ENCODE measurements at regions not wholly inside any gene's neighbourhood (a gene's known extent, or its start where the extent isn't known, plus 50 kb on each side); places are given as distances from the start of the nearest gene placed in this dataset.

DNA sequence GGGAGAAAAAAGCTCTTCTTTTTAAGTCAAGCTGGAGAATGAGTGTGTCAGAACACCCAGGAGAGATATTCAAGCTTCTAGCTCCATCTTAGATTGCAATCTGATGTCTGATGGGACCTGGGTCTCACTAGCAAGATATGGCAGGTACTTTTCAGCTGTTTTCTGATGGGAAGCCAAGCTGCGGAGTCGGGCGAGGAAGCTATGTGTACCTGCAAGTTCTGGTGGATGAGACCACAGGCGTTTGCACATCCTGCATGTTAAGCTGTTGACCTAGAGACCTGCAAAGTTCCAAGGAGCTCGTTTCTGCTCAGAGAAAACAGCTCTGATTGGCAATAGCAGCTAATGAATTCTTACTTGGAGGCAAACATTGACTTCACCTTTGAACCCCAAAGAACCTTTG, 167.3 kb upstream of the GATB start:
- Histone ChIP-seq H3K23ac (ENCODE audit: insufficient read length, low read depth, low read length) (no peak overlapping the region), H3K27ac (ENCODE audit: insufficient read length, low read depth, low read length) (no peak overlapping the region), H2BK15ac (ENCODE audit: low read depth, low read length) (no peak overlapping the region), H4K5ac (ENCODE audit: insufficient read length, low read depth, low read length) (no peak overlapping the region), H3T11ph (ENCODE audit: low read length) (no peak overlapping the region), H2BK20ac (ENCODE audit: low read depth, low read length, poor library complexity, severe bottlenecking) (no peak overlapping the region), H3K79me2 (ENCODE audit: insufficient read depth, low read length) (no peaks in the 10 kb centered on the region), H3K9me3 (ENCODE audit: control insufficient read depth, low read depth, low read length) (no peaks in the 10 kb centered on the region), H3K4ac (ENCODE audit: low read depth, low read length) (no peak overlapping the region), H2BK5ac (ENCODE audit: insufficient read length, low read length) (no peak overlapping the region), H2BK120ac (ENCODE audit: low read depth, low read length, poor library complexity, severe bottlenecking) (no peak overlapping the region), H3K27me3 (ENCODE audit: insufficient read depth, low read length) (no peaks in the 10 kb centered on the region), H4K8ac (replicated peaks; ENCODE audit: insufficient read length, low read depth, low read length) (no peak overlapping the region), H2BK12ac (ENCODE audit: insufficient read length, low read depth, low read length) (no peak overlapping the region), H3K4me2 (ENCODE audit: insufficient read depth, insufficient read length, low read length) (no peak overlapping the region), H2AFZ (ENCODE audit: low read length) (no peak overlapping the region), H3K56ac (ENCODE audit: insufficient read length, low read depth, low read length) (no peak overlapping the region), H3K79me1 (ENCODE audit: insufficient read depth, low read depth, low read length, poor library complexity, severe bottlenecking) (no peaks in the 10 kb centered on the region), H3K18ac (ENCODE audit: insufficient read length, low read depth, low read length) (no peak overlapping the region), H3K14ac (ENCODE audit: insufficient read depth, low read length) (no peak overlapping the region), H3K4me1 (ENCODE audit: insufficient read depth, low read length) (no peaks in the 10 kb centered on the region), H3K23me2 (ENCODE audit: insufficient read length, low read depth, low read length, poor library complexity, severe bottlenecking) (no peaks in the 10 kb centered on the region), H3K9ac (ENCODE audit: extremely low read depth, insufficient read length, low read length) (no peak overlapping the region), H4K91ac (ENCODE audit: insufficient read length, low read depth, low read length) (no peak overlapping the region), H4K20me1 (ENCODE audit: control insufficient read depth, insufficient read depth, insufficient read length) (no peaks in the 10 kb centered on the region), H2AK5ac (ENCODE audit: insufficient read length, low read length) (no peak overlapping the region)
- DNase-seq: no peak
- TF ChIP-seq, protein P1, sequence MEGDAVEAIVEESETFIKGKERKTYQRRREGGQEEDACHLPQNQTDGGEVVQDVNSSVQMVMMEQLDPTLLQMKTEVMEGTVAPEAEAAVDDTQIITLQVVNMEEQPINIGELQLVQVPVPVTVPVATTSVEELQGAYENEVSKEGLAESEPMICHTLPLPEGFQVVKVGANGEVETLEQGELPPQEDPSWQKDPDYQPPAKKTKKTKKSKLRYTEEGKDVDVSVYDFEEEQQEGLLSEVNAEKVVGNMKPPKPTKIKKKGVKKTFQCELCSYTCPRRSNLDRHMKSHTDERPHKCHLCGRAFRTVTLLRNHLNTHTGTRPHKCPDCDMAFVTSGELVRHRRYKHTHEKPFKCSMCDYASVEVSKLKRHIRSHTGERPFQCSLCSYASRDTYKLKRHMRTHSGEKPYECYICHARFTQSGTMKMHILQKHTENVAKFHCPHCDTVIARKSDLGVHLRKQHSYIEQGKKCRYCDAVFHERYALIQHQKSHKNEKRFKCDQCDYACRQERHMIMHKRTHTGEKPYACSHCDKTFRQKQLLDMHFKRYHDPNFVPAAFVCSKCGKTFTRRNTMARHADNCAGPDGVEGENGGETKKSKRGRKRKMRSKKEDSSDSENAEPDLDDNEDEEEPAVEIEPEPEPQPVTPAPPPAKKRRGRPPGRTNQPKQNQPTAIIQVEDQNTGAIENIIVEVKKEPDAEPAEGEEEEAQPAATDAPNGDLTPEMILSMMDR (conservative IDR thresholded peaks at IDR 0.05): no peak
- Mint-ChIP-seq H3K27ac (no peak overlapping the region), H3K4me1 (peaks cover 3 to 4% of the 10 kb centered on the region in 2 experiments; a peak in 2 of 4 replicates), H3K4me3 (no peak overlapping the region), H3K9me3 (no peaks in the 10 kb centered on the region), H3K36me3 (ENCODE audit: insufficient read depth in 1 of 3, low read depth in 3 of 3) (peaks cover 0 to 6% (median 5%) of the 10 kb centered on the region in 3 experiments; a peak in 3 of 7 replicates), H3K27me3 (ENCODE audit: low read depth) (no peaks in the 10 kb centered on the region)
- WGBS (ENCODE audit: extremely low coverage, insufficient read length, low lambda C conversion rate): no CpG with 5 or more reads among the region's 5 CpGs
